GM12892 (cell line): ENCODE measurements at regions not wholly inside any gene's neighbourhood (a gene's known extent, or its start where the extent isn't known, plus 50 kb on each side); places are given as distances from the start of the nearest gene placed in this dataset.

Source experiments
- POLR2A ChIP-seq: IDR thresholded peaks from 2 replicates; pipeline ENCODE4 v1.6.1; 2011; ENCODE audit warnings: low read depth, low read length, control low read depth
- TAF1 ChIP-seq: IDR thresholded peaks from 2 replicates; pipeline ENCODE4 v1.6.1; 2011; ENCODE audit warnings: low read depth, mild to moderate bottlenecking, control low read depth, low read length, borderline replicate concordance

GRCh38 chr17:52546493-52546892 lies 388.0 kb upstream of the CA10 start:
- TF ChIP-seq TAF1 (no peak), POLR2A (no peak)
